Cardiac septum (tissue), 1 donor: ENCODE measurements at regions not wholly inside any gene's neighbourhood (a gene's known extent, or its start where the extent isn't known, plus 50 kb on each side); places are given as distances from the start of the nearest gene placed in this dataset.

Experiments used
- DNase-seq: peaks from one replicate; pipeline ENCODE4 v3.0.0-alpha.2; 2020; ENCODE audit warnings: low spot score
- intact Hi-C: fragments of 100-400 bp; cut with DNase I; formaldehyde crosslinking; loops from one replicate; pipeline ENCODE4 v1.14.0; 2022
- donor health status: DM: no; HTN: no; CAD: no.

GRCh38 chr7:79893991-79894390 is 240.6 kb upstream of the GNAI1 start:
- intact Hi-C loops, result no loop called here
- no peak for DNase-seq

DNA sequence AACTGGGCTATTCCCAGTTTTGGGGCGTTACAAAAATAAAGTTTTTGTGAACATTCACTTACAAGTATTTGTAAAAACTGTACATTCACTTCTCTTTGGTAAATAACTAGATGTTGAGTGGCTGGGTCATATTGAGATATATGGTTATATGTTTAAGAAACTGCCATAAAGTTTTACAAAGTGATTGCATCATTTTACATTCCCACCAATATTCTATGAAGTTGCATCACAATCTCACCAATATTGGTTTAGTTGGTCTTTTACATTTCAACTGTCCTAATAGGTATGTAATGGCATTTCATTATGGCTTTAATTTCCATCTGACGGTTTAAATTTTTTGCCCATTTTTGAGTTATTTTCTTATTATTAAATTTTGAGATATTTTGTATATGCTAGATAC is 251.7 kb upstream of the GNAI1 start:
- intact Hi-C loops, result no loop called here
- DNase-seq, result no peak

DNA sequence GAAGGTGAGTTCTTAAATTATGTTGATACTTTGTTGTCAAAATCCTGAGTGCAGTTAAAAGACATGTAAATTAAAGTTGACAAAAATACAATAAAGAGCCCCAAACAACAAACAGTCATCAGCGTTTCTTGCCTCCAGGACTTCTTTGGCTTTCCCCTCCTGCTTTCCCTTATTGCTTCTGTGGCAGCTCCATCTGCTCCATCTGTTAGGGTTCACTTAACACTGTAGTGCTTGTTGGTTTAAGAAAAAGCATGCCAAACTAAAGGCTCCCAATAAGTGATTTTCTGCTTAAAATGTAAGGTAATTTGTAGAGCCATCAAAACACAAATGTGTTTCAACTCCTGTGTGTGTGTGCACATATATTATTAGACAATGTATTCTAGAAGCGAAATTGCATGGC is 254.3 kb upstream of the GNAI1 start:
- intact Hi-C loops, result no loop called here
- no peak for DNase-seq

GRCh38 chr7:79877874-79878465 is 256.7 kb upstream of the GNAI1 start:
- no peak for DNase-seq
- intact Hi-C loops, result no loop called here

- intact Hi-C loops, result no loop called here
Measured at GRCh38 chr7:79876848-79877252, 257.8 kb upstream of the GNAI1 start.

GRCh38 chr7:79874797-79875196 is 259.8 kb upstream of the GNAI1 start:
- DNase-seq, result no peak
- intact Hi-C loops, result no loop called here

More at GRCh38 chr7:79876848-79877252, 257.8 kb upstream of the GNAI1 start:
- DNase-seq, result no peak

GRCh38 chr7:79872176-79872575 is 262.5 kb upstream of the GNAI1 start:
- intact Hi-C loops, result no loop called here
- no peak for DNase-seq

DNA sequence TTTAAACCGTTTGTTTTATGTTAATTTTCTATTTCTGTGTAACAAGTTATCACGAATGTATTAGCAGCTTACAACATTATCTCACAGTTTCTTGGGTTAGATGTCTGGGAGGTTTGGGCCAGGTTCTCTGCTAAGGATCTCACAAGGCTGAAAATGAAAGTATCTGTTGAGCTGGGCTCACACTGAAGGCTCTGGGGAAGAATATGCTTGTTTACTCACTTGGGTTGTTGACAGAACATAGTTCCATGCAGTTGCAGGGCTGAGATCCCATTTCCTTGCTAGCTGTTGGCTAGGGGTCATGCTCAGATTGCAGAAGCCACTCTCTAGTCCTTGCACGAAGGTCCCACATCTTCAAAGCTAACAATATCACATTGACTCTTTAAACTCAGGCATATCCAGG is 266.6 kb upstream of the GNAI1 start:
- DNase-seq, result no peak
- intact Hi-C loops, result no loop called here

GRCh38 chr7:79862447-79863210 is 272.0 kb upstream of the GNAI1 start:
- no peak for DNase-seq
- intact Hi-C loops, result no loop called here

- DNase-seq, result no peak
- intact Hi-C loops, result no loop called here
Measured at GRCh38 chr7:79855172-79855571, 279.5 kb upstream of the GNAI1 start.

GRCh38 chr7:79854621-79855020 is 280.0 kb upstream of the GNAI1 start:
- intact Hi-C loops, result no loop called here

DNA sequence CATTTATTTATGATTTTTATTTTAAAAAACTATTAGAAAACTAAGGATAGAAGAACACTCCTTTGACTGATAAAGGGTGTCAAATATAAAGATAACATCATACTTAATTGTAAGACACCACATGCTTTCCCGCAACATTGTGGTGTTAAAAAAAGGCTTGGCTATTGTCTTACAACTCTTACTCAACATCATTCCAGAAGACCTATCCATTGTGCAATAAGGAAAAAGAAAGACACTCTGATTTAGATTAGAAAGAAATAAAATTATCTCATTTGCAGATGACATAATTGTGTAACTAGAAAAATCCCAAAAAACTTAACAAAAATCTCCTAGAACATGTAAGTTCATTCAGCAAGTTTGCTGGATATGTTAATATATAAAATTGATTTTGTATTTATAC is 296.7 kb upstream of the GNAI1 start:
- intact Hi-C loops, result no loop called here
- no peak for DNase-seq

More at GRCh38 chr7:79854621-79855020, 280.0 kb upstream of the GNAI1 start:
- DNase-seq, result no peak

GRCh38 chr7:79833616-79834015 is 301.0 kb upstream of the GNAI1 start:
- intact Hi-C loops, result no loop called here
- DNase-seq, result no peak

DNA sequence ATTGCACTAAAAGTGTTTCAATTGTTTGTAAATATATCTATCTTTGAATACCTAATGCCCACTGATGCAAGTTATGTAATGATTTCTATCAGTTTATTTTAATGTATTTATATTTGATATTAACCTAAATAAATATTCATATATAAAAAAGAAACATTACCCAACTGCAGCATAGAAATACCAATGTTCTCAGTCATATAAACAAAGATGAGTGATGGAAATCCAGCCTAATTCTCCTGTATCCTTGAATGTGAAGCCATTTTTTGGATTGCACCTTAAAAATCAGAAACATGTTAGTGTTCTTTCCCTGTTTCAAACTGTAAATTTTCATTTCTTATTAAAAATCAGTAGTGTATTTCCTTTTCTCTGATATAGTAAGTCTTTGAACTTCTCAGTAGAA is 305.8 kb upstream of the GNAI1 start:
- no peak for DNase-seq
- intact Hi-C loops, result no loop called here

DNA sequence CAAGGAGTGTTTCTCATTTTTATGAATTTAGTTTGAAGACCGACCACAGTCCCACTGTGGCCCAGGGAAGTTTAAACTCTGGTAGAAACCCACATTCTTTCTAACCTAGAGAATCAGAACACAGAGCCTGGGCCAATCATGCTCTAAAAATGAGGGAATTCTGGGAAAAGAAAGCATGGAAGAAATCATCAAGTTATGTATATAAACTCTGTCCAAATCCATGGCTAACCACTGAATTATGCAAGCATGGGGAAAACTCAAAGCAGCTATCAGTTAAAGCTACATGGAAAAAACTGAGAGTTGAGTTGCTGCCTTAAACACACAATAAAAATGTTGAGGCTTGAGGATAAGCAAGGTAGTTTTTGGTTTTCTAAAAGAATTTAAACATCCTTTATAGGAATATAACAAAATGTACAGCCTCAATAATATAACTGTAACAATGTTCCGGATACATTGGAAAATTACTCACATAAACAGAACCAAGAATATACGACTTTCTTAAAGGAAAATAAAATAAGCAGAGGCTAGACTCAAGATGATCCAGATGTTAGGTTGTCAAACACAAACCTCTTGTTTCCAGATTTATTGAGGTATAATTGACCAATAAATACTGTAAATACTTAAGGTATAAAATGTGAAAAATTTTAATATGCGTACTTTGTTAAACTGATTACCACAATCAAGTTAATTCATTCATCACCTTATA is 311.2 kb upstream of the GNAI1 start:
- intact Hi-C loops, result no loop called here
- DNase-seq, result no peak

DNA sequence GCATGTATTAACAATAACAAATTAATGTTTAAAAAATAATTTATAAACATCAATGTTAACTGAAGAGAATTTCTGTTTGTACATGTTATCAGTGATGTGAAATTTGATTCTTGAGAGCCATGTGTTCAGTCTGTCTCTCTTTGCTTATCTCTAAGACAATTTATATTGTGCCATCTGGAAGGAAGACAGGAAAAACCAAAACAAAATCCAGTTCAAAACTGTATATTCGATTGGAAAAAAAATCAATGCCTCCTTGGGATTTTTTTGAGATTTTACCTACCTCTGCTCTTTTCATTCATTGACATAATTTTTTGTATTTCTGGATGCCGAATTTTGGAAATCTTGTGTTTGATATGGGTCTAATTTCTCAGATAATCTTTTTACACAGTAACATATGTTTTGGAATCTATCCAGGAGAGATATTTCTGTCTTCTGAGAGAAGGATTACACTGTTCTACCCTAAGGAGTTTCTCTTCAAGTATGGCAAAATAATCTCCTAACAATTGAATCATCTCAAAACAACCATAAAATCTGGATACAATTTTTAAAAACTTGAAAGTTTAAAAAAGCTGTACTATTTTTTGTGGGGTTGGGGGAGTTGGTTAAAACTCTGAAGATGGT is 311.9 kb upstream of the GNAI1 start:
- intact Hi-C loops, result no loop called here

GRCh38 chr7:79820387-79820786 is 314.2 kb upstream of the GNAI1 start:
- intact Hi-C loops, result no loop called here
- no peak for DNase-seq

More for the DNA sequence above, 311.9 kb upstream of the GNAI1 start:
- no peak for DNase-seq

GRCh38 chr7:79810916-79811315 is 323.7 kb upstream of the GNAI1 start:
- intact Hi-C loops, result no loop called here
- no peak for DNase-seq

- intact Hi-C loops, result no loop called here
Measured at GRCh38 chr7:79806161-79806734, 328.4 kb upstream of the GNAI1 start.

GRCh38 chr7:79790656-79791262 is 337.3 kb upstream of the MAGI2 start:
- intact Hi-C loops, result no loop called here
- DNase-seq, result no peak

More at GRCh38 chr7:79806161-79806734, 328.4 kb upstream of the GNAI1 start:
- no peak for DNase-seq
